Activated T-cell treated with anti-CD3 and anti-CD28 coated beads for 24 hours (primary cell): ENCODE measurements at regions not wholly inside any gene's neighbourhood (a gene's known extent, or its start where the extent isn't known, plus 50 kb on each side); places are given as distances from the start of the nearest gene placed in this dataset.

Experiments
- DNase-seq: peaks from one replicate; pipeline ENCODE4 v3.0.0-alpha.2; 2020; ENCODE audit warnings: low read depth

GRCh38 chr21:17900281-17900989 lies 81.3 kb upstream of the C21orf91 start:
- DNase-seq: no peak

DNA sequence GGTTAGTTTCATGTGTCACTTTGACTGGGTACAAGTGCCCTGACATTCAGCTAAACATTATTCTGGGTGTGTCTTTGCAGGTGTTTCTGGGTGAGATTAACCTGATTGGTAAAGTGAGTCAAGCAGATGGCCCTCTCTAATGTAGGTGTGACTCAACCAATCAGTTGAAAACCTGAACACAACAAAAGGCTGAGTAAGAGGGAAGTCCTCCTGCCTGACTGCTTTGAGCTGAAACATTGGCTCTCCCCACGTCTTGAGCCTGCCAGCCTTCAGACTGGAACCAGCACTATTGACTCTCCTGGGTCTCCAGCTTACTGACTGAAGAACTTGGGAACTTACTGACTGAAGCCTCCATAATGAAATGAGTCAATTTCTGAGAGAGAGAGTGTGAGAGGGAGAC lies 70.0 kb upstream of the C21orf91 start:
- DNase-seq: no peak

DNA sequence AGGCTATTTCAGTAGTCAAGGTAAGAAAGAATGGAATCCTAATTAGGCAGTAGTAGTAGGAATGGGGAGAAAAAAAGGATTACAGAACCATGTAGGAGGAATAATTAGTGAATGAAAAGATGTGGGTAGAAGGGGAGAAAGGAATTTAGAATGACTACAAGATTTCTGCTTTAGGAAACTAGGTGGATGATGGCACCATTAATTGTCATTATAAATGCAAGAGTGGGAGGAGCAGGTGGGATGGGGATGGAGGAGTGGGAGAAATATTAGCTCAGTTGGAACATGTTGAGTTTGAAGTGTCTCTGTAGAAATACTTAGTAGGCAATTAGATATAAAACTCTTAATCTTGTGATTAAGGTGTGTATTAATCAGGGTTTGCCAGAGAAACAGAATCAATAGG lies 50.0 kb upstream of the C21orf91 start:
- no peak for DNase-seq
